Esophagus squamous epithelium (tissue), 4 donors: ENCODE measurements at regions not wholly inside any gene's neighbourhood (a gene's known extent, or its start where the extent isn't known, plus 50 kb on each side); places are given as distances from the start of the nearest gene placed in this dataset.

Experiments used
- CTCF ChIP-seq, 6 experiments: fragments of 450-650 bp in 4 of 6; fragments of 200-600 bp in 2 of 6; sonication (generic) in 2 of 6; IDR thresholded peaks; one replicate each; pipeline ENCODE4 v1.5.1; 2016 to 2019; ENCODE audit warnings: antibody characterized with exemption in 6 of 6, mild to moderate bottlenecking in 4 of 6, moderate library complexity in 4 of 6
- POLR2A ChIP-seq, 4 donors: fragments of 450-650 bp; IDR thresholded peaks; one replicate each; pipeline ENCODE4 v1.6.1; 2017; ENCODE audit warnings: antibody characterized with exemption in 4 of 4, mild to moderate bottlenecking in 4 of 4, moderate library complexity in 3 of 4

GRCh38 chr3:18069568-18069967 is 327.1 kb upstream of the TBC1D5 start:
- TF ChIP-seq POLR2A (IDR thresholded peaks at IDR 0.05) (no peak), CTCF (IDR thresholded peaks at IDR 0.05) (no peak)
